Posterior cingulate gyrus (tissue), 11 donors: ENCODE measurements at regions not wholly inside any gene's neighbourhood (a gene's known extent, or its start where the extent isn't known, plus 50 kb on each side); places are given as distances from the start of the nearest gene placed in this dataset.
A peak's percentile ranks its signal among the peaks of the same experiment; 100 is the strongest.

Source experiments
- DNase-seq, 10 donors: peaks; one replicate each; pipeline versions ENCODE4 v3.0.0 to v3.0.0-alpha.2; 2020 to 2021; ENCODE audit warnings: mixed read lengths in 3 of 10
- intact Hi-C: fragments of 100-400 bp; cut with DNase I; formaldehyde crosslinking; loops from one replicate; pipeline ENCODE4 v1.15.1; 2023

- no peak for DNase-seq
- intact Hi-C loops: loop anchor here (1.0 to 5.0 kb wide), 3 partner anchors 78 to 755 kb away; no protein-coding TSS in a partner anchor
These were observed 151.3 kb upstream of the TTC29 start for GRCh38 chr4:147096667-147097604.

DNA sequence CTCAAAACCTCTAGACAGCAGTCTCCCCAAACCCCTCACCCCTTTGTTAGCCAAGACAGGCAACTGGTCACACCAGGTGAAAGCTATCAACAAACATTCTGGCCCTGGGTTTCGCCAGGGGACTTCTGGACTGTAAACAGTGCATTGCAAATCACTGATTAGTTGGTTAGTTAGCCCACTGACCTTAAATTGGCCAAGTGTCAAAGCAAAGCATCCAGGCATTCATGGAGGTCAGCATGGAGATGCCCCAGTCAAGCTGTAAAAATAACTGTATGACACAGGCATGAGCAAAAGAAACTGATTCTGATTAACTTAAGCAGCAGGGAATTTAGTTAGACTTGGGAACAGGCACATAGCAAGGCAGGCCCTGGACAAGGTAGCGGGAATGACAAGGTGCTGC lies 156.0 kb upstream of the TTC29 start:
- intact Hi-C loops: no loop called here

DNA sequence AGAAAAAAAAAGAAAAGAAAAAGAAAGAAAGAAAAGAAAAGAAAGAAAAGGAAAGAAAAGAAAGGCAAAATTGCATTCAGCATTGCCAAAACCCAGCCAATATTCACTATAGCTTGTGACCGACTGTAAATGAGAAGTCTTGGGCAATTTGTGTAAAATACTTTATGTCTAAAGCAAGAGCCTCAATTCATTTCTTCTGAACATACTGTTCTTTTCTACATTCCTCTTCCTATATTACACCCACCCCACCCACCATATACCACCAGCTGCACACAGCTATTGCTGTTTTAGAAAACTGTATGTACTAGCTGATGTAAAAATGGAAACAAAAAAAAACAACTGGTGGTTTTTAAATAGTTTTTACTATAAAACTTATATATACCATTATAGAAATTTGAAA lies 156.9 kb upstream of the TTC29 start:
- no peak for DNase-seq
- intact Hi-C loops: no loop called here

More for the DNA sequence above, 156.0 kb upstream of the TTC29 start:
- no peak for DNase-seq

DNA sequence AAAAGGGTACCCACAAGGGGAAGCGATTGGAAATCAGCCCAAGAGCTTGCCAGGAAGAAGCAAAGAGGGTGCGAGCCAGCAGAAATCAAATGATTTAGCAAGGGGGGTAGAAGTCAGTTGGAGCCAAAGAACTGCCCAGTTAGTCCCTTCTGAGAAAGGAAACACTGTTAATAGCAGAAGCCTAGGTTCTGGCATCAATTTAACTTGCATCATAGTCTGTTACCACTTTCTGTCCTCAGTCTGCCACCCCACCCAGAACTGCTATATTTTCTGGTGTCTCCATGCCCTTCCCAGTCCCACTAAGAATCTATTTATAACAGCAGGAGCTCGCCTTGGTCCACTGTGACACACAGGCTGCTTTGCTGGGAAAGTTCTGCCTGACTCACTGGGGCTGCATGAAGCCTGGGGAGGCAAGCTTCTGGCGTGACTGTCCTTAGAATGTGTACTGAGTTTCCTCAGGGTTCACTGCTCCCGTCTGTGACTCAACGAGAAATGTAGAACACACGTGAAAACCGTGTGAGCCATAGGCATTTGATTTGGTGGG lies 157.8 kb upstream of the TTC29 start:
- intact Hi-C loops: no loop called here
- DNase-seq: peak in 1 of 10 donors; percentile 34

DNA sequence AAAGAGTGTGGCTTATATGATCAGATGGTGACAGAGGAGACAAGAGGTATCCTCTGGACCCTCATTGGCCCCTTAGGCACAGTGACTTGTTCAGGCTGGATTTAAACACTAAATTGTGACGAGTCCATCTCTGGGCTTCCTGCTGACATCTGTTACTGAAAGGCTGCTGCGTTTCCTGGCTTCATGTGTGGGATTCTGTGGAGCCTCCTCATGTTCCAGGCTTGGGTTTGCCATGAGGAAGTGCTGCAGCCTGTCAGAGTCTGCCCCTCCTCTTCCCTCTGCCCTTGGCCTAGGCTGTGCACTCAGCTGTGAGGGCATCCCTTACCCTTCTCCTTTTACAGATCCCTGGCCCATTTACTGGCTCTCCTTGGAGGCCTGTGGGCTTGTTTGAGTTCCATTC lies 159.1 kb upstream of the TTC29 start:
- no peak for DNase-seq
- intact Hi-C loops: no loop called here

DNA sequence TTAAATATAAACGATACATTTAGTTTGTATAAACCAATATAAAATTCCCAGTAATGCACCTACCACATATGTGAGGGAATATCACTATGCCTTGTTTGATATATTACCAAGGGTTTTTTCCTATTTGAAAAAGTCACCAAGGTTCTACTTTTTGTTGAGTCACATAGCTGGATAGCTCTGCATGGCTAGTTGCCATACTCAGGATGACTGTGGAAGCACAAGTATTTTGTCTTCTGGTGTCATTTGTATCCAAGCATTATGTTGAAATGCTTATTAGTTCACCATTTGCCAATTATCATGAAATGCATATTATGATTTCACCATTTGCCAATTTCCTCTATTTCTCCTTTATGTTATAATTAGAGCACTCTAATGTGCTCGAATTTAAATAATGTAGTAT lies 162.7 kb upstream of the TTC29 start:
- no peak for DNase-seq
- intact Hi-C loops: no loop called here

DNA sequence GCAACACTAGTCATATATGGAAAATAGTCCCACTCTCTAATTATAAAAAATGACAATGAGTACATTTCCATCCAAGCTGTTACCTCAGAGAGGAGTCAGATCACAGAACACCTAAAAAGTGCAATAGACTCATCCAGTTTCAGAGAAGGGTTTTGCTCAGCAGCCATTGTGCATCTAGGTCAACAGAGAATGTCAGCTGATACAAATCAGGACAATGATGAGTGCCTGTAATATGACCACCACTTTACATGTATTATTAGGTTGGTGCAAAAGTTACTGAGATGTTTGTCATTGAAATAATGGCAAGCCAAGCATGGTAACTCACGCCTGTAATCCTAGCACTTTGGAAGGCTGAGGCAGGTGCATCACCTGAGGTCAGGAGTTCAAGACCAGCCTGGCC lies 164.1 kb upstream of the TTC29 start:
- intact Hi-C loops: loop anchor here (5.0 to 10.0 kb wide), 2 partner anchors 483 to 755 kb away; no protein-coding TSS in a partner anchor
- no peak for DNase-seq

DNA sequence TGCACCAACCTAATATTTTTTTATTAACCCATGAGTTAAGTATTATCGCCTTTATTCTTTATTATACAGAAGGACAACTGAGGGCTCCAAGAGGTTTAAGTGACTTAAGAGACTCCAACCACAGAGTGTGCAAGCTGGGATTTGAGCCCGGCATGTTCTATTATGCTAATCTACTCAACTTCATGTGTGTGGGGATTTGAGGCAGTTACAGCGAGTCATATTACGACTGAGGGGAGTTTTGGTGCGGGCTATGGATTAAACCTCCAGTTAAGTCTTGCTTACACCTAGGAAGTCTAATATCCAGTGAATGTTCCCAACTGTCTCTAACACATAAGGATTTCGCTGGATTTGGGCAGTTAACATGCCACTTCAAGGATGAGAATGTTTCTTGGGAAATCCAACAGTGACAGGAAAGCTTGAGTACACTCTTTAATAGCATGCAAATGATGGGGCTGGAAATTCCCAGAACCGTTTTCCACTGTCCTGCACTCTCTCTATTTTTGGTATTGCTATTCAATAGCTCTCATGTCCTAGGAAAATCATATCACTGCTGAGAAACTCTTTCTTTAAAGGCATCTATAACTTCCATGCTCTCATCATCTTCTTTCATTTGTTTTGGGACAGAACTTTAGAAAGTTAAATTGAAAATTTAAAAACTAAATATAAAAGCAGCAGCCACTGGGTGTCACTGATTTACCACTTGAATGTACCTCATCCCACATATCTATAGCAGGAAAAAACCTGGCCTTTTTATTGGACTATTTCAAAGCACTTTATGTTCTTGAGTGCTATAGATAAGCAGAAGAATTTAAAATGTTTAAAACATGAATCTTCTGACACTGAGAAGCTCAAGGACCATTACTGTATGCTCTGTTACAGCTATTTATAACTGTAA lies 165.1 kb upstream of the TTC29 start:
- no peak for DNase-seq
- intact Hi-C loops: loop anchor here (5.0 to 10.0 kb wide), 2 partner anchors 482 to 754 kb away; no protein-coding TSS in a partner anchor

DNA sequence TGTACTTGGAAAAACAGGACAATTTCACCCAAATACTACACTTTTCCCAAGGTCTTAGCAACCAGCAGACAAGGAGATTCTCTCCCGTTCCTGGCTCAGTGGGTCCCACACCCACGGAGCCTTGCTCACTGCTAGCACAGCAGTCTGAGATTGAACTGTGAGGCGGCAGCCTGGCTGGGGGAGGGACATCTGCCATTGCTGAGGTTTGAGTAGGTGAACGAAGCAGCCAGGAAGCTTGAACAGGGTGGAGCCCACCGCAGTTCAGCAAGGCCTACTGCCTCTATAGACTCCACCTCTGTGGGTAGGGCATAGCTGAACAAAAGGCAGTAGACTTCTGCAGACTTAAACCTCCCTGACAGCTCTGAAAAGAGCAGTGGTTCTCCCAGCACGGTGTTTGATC lies 166.5 kb upstream of the TTC29 start:
- intact Hi-C loops: loop anchor here (5.0 to 10.0 kb wide), 2 partner anchors 480 to 753 kb away; no protein-coding TSS in a partner anchor
- DNase-seq: peak in 2 of 10 donors; percentile 76 to 80

- DNase-seq: no peak
- intact Hi-C loops: loop anchor here (10.0 kb wide), 1 partner anchor 747 kb away; no protein-coding TSS in a partner anchor
These were observed 171.8 kb upstream of the TTC29 start for GRCh38 chr4:147117431-147117830.

- intact Hi-C loops: loop anchor here (10.0 kb wide), 1 partner anchor 746 kb away; no protein-coding TSS in a partner anchor
- no peak for DNase-seq
These were observed 172.9 kb upstream of the TTC29 start for GRCh38 chr4:147118528-147118927.

DNA sequence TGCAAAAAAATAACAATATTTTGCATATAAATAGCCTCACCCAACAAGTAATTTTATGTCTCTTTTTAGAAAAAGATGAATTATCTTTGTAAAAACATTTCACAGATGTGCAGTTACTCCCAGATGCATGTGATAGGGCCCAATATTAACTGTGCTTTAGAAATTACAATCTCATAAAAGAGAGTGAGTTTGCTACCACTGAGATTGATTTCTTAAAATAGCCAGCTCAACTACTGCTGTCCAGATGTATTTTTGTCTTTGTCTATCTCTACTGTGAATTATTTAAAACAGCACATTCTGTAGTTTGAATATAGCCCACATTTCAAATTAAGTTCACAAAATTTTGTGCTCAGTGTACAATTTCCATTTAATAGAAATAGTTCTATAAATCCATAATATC lies 177.0 kb upstream of the TTC29 start:
- intact Hi-C loops: no loop called here
- no peak for DNase-seq

- intact Hi-C loops: no loop called here
These were observed 177.5 kb upstream of the TTC29 start for GRCh38 chr4:147123146-147123545.

DNA sequence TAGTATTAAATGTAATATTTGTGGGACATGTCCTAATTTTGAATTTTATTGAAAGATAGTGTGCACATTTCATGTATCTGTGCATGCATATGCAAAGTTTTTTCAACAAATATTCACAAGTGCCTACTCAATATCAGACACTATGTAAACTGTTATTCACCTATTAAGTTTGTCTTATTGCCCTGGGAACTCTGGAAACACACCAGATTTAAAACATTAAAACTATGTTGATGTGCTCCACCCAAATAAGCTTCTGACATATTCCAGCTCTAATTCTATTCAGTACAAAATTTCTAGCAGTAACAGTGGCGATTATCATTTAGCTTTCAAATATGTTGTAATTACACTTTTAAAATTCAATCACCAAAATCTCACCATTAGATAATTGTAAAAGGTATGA lies 183.1 kb upstream of the TTC29 start:
- DNase-seq: no peak
- intact Hi-C loops: no loop called here

More at GRCh38 chr4:147123146-147123545, 177.5 kb upstream of the TTC29 start:
- no peak for DNase-seq

DNA sequence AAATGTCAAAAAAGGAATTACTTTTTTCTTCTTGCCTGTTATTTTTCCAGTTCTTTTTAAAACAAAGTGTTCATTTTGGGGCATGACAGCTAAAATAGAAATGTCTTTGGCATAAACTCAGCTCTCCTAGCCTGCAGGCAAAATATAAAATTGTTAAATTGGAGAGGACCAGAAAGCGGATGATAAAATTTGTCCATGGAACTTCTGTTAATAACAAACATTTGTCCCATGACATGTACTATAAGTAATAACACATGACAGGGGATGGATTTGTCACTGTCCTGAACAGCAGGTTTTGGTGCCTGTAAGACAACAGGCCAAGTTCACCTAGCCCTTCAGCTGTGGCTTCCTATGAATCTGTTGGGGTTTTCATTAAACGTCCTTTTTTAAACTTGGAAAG lies 184.0 kb upstream of the TTC29 start:
- DNase-seq: no peak
- intact Hi-C loops: no loop called here

- DNase-seq: no peak
- intact Hi-C loops: no loop called here
These were observed 189.0 kb upstream of the TTC29 start for GRCh38 chr4:147134536-147135210.

DNA sequence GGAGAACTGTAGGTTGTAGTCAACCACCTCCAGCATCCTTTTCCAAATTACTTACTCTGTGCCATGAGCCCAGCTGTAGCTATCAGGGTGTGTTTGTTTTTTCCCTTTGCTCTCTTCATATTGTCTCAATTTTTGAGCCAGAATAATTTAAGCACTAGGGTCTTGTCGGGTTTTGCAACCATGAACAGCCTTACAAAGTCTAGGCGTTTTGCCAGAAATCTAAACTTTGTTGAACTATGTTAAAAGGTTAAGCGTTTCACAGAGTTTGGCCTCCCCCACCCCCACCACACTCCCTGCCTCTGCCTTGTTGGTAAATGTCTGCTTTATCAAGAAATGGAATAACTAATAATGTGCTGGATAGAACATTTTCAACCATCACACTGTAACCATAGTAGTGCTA lies 190.6 kb upstream of the TTC29 start:
- DNase-seq: no peak
- intact Hi-C loops: no loop called here

DNA sequence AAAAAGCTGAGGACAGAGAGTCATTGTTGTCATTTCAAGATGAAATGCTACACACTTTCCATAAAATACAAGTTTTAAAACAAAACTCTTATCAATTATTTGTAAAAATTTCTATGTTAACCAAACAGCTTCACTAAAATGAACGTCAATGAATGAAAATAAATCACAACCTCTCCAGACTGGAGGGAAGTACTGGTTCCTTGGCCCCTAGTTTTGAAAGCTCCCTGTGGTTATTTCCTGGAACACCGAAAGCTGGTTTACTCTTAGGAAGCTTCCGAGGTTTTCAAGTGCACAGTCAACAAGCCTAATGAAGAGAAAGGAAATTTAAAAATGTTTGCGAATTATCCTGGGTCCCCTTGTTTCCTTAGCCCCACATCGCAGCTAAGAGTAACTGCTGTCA lies 191.1 kb upstream of the TTC29 start:
- no peak for DNase-seq
- intact Hi-C loops: no loop called here

GRCh38 chr4:147137280-147137679 lies 191.6 kb upstream of the TTC29 start:
- no peak for DNase-seq
- intact Hi-C loops: no loop called here

DNA sequence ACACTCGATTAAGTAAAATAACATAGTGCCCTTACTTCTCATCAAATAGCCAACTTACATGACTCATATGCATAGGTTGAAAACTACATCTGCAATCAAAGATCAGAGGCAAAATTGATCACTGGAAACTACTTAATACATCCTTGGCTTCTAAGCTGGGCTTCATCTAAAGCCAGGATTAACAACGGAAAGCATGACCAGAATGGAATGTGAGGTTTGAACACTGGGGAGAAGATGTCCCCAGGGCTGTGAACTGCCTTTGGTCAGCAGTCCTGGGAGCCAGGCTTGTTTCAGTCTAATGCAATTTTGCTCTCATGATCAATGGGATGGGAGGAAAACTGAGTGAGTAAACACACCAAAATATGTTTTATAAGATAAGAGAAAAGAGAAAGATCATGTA lies 192.5 kb upstream of the TTC29 start:
- intact Hi-C loops: no loop called here

More for the DNA sequence above, 192.5 kb upstream of the TTC29 start:
- no peak for DNase-seq
